ENCODE measurements at regions not wholly inside any gene's neighbourhood (a gene's known extent, or its start where the extent isn't known, plus 50 kb on each side); places are given as distances from the start of the nearest gene placed in this dataset.

GRCh38 chr2:121135168-121135853 lies 149.7 kb downstream of the TFCP2L1 start:
- H3K9me3 ChIP-seq: no peaks in the 10 kb centered on the region
- intact Hi-C loops (cut with DNase I, micrococcal nuclease): no loop called here
- H3K4me1 ChIP-seq (ENCODE audit: low read depth): no peaks in the 10 kb centered on the region
- no peak overlapping the region for H3K4me3 ChIP-seq
- no peak for ATAC-seq
- no peak for DNase-seq
- no peak for TF ChIP-seq CTCF (IDR thresholded peaks at IDR 0.05)
- no peaks in the 10 kb centered on the region for H3K36me3 ChIP-seq (ENCODE audit: low read depth)

GRCh38 chr2:121136323-121136722 lies 148.7 kb downstream of the TFCP2L1 start:
- DNase-seq: no peak
- ATAC-seq: peak; percentile 76
- Histone ChIP-seq H3K9me3 (no peaks in the 10 kb centered on the region), H3K4me3 (no peak overlapping the region), H3K36me3 (ENCODE audit: low read depth) (no peaks in the 10 kb centered on the region), H3K4me1 (ENCODE audit: low read depth) (no peaks in the 10 kb centered on the region)
- intact Hi-C loops (cut with DNase I, micrococcal nuclease): no loop called here
- no peak for TF ChIP-seq CTCF (IDR thresholded peaks at IDR 0.05)

- TF ChIP-seq CTCF (IDR thresholded peaks at IDR 0.05): no peak
- no peak for ATAC-seq
These were observed 147.4 kb downstream of the TFCP2L1 start for GRCh38 chr2:121137571-121137970.

GRCh38 chr2:121140734-121141133 lies 144.3 kb downstream of the TFCP2L1 start:
- Histone ChIP-seq H3K4me3 (no peak overlapping the region), H3K36me3 (ENCODE audit: low read depth) (no peaks in the 10 kb centered on the region), H3K4me1 (ENCODE audit: low read depth) (no peaks in the 10 kb centered on the region), H3K9me3 (no peaks in the 10 kb centered on the region)
- DNase-seq (no peak), ATAC-seq (no peak)
- intact Hi-C loops (cut with DNase I, micrococcal nuclease): no loop called here
- TF ChIP-seq CTCF (IDR thresholded peaks at IDR 0.05): no peak

More at GRCh38 chr2:121137571-121137970, 147.4 kb downstream of the TFCP2L1 start:
- H3K4me3 ChIP-seq: no peak overlapping the region
- no peaks in the 10 kb centered on the region for H3K4me1 ChIP-seq (ENCODE audit: low read depth)
- intact Hi-C loops (cut with DNase I, micrococcal nuclease): no loop called here
- no peaks in the 10 kb centered on the region for H3K9me3 ChIP-seq
- no peaks in the 10 kb centered on the region for H3K36me3 ChIP-seq (ENCODE audit: low read depth)
- DNase-seq: no peak

GRCh38 chr2:121142452-121142851 lies 142.6 kb downstream of the TFCP2L1 start:
- no peaks in the 10 kb centered on the region for H3K36me3 ChIP-seq (ENCODE audit: low read depth)
- H3K4me3 ChIP-seq: no peak overlapping the region
- intact Hi-C loops (cut with DNase I, micrococcal nuclease): no loop called here
- no peak for DNase-seq
- no peak for ATAC-seq
- H3K9me3 ChIP-seq: no peaks in the 10 kb centered on the region
- no peak for TF ChIP-seq CTCF (IDR thresholded peaks at IDR 0.05)
- no peaks in the 10 kb centered on the region for H3K4me1 ChIP-seq (ENCODE audit: low read depth)

GRCh38 chr2:121144111-121144510 lies 140.9 kb downstream of the TFCP2L1 start:
- Histone ChIP-seq H3K9me3 (no peaks in the 10 kb centered on the region), H3K4me1 (ENCODE audit: low read depth) (no peaks in the 10 kb centered on the region), H3K36me3 (ENCODE audit: low read depth) (no peaks in the 10 kb centered on the region), H3K4me3 (no peak overlapping the region)
- no peak for TF ChIP-seq CTCF (IDR thresholded peaks at IDR 0.05)
- intact Hi-C loops (cut with DNase I, micrococcal nuclease): no loop called here
- no peak for DNase-seq
- no peak for ATAC-seq
